ENCODE measurements at regions not wholly inside any gene's neighbourhood (a gene's known extent, or its start where the extent isn't known, plus 50 kb on each side); places are given as distances from the start of the nearest gene placed in this dataset.
"Not testable (repeated sequence)": the region's sequence is repeated elsewhere in the genome, so short reads cannot be mapped to it uniquely, and the experiment has no call there.

DNA sequence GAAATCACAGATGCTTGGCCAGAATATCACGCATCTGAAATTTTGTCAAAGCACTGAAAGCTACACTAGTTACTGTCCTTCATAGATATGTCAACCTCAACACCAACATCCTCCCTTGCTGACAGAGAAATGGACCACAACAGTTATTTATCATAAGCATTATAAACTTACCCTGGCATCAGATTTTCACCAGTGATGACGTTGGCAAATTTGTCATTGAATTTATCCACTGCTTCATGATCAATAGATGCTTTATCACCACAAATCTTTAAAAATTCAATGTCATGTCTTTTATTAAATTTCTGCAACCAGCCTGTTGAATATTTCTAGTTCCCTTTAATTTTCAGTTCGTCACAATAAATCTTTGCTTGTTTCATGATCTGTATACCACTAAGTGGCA is 205.7 kb downstream of the GJA1 start:
- DNase-seq (ENCODE audit: low read depth), result no peak

DNA sequence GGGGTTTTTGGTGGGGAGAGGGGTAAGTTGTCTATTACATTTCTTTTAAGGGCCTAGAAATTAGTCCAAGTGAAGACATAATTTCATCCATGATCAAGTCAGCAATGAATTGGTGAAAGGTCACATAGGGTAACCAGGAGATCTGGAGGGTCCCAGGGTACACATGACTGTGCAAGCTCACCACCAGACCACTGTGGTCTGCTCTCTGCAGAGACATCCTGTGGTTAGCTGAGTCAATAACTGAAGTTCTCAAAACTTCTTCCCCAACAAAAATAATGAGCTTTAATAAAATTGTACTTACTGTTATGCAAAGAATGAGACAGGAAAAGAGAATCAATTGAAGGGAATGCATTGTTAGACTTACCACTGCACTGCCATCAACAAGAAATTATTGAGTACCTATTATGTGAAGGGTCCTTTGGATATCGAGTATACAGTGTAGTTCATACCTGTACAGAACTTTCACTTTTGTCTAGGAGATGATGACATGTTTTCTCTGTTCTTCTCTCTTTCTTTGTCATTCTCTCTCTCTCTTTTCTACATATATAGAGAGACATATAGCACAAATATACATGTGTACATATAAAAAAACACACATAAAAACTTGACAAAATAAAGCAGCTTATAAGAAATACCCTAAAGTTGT is 209.8 kb downstream of the GJA1 start:
- DNase-seq (ENCODE audit: low read depth), result no peak

DNA sequence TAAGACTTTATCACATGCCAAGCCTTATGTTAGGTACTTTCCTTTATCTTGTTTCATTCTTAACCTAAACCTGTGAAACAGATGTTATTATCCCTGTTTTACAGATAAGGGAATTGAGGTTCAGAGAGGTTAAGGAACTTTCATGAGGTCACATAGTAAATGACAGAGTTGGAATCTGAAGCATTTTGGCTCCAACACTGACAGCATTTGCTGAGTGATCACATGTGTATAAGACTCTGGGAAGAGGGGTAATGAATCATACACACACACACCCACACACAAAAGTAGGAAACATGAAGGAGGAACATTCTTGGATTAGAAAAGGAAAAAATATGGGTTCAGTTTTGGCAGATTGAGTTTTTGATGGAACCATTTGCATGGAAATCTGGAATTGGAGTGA is 212.5 kb downstream of the GJA1 start:
- DNase-seq (ENCODE audit: low read depth), result no peak

DNA sequence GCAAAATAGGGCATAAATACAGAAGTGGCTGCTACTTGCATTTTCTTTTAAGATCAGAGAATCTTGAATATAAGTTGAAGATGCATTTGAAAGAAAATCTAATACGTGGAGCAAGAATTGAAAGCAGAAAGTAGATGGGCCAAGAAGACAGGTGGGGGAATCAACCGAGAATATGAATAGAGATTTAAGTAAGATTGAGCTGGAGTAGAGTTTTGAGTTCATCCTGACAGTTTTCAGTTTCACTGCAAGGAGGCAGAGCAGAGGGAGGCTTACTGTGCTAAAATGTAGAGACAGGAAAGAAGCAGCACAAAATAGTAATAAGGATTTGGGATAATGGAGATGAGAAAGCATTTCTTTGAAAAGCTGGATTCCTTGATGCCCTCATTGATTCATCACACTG is 214.5 kb downstream of the GJA1 start:
- no peak for DNase-seq (ENCODE audit: low read depth)

DNA sequence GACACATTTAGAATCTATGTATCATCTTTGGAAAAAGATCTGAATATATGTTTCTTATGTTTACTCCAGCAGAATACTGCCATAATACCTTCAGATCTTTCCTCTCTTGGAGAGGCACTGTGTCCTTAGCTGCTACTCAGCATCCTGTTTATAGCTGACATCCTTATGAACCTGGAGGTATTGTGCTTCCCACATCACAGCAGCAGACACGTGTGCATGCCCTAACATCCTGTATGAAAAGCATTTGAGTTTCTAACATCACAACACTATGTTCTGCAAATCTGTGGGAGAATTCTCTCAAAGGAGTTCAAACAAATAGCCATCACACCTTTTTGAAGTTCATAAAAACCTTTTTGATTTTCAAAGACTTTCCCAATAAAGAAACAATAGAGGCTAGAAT is 216.0 kb downstream of the GJA1 start:
- no peak for DNase-seq (ENCODE audit: low read depth)

DNA sequence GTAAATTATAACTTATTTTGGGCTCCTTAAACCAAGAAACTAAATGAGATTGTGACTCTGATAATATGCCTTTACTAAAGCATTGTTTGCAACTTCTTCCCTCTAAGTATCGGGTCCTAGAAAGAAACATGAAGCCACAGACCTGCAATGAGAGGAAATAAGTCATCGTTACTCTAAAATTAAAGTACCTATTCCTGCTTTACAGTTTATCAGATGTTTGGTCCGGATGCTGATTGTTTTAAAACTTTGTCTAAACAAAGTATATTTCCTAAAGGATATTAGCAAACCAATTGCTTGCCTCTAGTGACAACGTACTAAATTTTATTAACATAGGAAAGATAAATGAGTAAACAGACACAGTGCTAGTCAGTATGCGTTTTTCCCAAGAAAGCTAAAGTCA is 216.8 kb downstream of the GJA1 start:
- DNase-seq (ENCODE audit: low read depth), result no peak

DNA sequence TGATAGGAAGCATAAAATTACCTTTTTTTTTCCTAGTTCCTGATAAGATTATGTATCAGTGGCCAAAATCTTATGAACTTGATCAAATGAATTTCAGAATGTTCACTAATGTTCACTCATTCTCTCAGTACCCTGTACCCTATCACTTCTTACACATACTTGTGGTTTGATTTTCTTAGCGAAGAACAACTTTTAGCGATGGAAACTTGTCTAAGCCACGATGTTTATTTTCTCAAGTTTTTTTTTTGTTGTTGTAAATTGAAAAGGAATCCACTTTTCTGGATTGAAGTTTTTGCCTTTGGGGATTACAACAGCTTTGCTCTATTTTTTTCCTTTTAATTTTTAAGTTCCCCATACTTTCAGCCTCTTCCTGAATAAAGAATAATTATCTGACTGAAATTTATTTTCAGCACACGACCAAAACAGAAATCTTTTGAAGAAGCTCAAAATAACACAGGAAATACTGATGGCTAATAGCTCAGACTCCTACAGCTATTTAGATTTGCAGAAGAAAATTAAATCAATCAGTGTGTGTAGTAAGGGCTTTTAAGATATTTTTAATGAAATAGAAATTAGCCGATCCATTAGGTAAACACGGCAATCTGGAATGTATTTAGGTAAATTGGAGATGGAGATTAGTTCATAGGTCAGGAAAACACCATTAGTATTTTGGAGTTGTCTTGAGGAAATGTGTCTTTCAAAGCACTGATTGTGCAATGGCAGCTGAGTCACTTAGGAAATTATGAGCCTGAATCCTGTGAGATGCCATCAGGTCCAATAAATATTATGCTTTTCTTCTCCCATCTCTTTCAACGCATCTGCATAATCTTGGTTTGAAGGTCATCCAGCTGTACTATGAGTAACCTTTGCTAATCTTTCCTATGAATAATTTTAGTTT is 217.5 kb downstream of the GJA1 start:
- DNase-seq (ENCODE audit: low read depth), result no peak

DNA sequence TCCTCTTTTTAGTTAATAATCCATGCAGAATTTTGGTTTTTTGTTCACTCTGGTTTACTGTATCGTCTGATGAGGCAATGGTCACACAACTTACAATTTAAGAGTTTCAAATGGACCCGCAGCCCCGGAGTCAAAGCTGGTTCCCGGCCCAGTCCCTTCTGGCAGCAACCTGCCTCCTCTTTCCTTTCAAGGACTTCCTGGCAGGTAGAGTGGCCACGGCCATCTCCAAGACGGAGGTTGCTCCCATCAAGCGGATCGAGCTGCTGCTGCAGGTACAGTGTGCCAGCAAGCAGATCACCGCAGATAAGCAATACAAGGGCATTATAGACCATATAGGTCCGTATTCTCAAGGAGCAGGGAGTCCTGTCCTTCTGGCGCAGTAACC is 218.2 kb downstream of the GJA1 start:
- no peak for DNase-seq (ENCODE audit: low read depth)

DNA sequence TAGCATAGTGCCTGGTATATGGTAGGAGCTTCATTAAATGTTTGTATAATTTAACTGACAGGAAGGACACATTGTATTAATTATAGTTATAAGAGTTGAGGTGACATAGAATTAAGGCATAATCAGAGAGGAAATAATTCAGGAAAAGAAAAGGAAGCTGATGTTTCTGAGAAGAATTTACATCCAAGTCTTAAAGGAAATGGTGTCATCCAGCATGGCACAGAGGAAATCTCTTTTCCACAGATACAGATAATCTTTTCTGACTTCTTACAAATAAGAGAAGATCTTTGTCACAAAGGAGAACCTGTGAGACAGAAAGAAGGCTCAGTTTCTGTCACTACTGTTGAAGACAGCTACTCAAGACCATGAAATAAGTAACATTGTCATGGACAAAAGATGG is 222.5 kb downstream of the GJA1 start:
- DNase-seq (ENCODE audit: low read depth), result no peak

DNA sequence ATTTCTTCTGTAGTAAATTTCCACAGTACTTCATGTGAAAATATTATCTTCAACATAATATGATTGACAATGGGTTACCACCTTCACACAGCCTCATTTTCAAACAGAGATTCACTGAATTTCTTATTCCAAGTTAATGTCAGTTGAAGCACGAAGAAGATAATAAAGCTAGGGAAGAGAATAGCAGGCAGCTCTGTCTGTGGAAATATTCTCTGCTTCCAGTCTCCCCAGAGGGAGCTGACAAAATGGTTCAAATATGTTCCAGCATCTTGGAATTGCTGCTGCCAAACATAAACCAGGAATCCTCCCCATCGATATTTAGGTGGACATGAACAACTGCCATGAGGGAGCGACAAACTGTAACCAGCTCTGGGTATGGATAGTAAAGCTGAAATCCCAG is 224.8 kb downstream of the GJA1 start:
- DNase-seq (ENCODE audit: low read depth), result no peak

DNA sequence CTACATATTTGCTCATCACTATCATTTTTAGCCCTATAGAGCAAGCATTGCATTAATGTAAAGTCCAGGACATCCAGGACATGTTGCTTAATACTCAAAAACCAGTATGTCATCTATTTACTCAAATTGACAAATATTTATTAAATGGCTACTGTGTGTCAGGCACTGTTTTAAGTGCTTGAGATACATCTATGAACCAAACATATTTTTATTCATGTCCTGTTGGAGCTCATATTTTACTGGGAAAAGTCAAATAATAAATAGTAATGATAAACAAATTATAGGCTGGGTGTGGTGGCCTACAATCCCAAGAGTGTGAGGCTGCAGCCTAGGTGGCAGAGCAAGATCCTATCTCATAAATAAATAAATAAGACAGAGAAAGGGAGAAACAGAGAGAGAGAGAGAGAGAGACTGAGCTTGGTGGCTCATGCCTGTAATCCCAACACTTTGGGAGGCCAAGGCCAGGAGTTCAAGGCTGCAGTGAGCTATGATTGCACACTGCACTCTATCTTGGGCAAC is 227.9 kb downstream of the GJA1 start:
- no peak for DNase-seq (ENCODE audit: low read depth)

DNA sequence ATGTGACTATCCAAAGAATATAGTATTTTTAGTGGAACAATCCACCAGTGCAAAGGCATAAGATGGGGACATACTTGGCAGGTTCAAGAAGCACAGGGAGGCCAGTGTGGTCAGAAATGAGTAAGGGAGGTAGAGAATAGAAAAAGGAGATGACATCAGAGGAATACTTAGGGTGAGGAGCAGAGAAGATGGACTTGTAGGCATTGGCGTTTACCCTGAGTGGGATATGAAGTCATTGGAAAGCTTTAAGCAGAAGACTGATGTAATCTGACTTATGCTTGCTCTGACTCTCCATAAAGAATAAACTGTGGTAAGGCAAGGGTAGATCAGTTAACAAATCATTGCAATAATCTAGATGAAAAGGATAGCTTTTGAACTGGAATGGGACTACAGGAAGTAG is 228.7 kb downstream of the GJA1 start:
- DNase-seq (ENCODE audit: low read depth), result no peak

DNA sequence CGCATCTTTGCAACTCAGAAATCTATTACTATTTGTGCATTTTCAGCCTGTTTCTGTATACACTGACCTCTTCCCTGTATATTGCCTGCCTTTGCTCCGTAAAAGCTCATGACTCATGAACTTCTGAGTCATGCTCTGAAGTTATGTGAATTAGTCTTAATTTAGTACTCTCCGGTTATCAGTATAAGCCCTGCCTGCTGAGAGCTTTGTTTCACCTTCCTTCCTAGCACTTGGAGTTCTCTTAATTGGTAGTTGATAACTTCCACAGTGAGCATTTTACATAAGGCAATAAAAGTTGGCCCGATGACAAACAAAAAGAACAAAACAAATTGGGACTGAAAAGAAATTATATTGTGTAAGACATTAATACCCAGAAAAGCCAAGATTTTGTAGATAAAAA is 231.4 kb downstream of the GJA1 start:
- DNase-seq (ENCODE audit: low read depth), result no peak

DNA sequence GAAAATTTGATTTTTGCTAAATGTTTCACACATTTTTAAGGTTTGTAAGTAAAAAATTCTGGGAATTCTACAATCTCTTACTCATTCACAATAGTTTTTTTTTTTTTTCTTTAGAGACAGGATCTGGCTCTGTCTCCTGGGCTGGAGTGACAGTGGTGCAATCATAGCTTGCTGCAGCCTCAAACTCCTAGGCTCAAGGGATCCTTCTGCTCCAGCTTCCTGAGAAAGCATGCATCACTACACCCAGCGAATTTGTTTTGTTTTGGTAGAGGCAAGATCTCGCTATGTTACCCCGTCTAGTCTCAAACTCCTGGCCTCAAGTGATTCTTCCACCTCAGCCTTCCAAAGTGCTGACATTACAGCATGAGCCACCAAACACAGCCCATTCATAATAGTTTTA is 232.8 kb downstream of the GJA1 start:
- no peak for DNase-seq (ENCODE audit: low read depth)

DNA sequence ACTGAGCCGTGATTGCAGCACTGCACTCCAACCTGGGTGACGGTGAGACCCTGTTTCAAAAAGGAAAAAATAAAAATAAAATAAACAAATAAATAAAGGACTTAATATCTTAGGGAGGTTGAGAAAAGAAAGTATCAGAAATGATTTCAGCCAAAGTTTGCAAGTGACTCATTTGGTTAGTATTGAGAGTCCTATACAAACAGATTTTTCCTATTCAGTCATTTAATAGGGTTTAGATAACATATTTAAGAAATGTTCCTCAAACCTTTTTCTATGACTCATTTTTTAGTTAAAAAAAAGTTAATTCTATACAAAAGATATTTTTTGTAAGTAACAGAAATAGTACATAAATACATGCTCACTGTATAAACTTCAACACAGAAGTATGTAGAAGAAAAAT is 235.1 kb downstream of the GJA1 start:
- no peak for DNase-seq (ENCODE audit: low read depth)

DNA sequence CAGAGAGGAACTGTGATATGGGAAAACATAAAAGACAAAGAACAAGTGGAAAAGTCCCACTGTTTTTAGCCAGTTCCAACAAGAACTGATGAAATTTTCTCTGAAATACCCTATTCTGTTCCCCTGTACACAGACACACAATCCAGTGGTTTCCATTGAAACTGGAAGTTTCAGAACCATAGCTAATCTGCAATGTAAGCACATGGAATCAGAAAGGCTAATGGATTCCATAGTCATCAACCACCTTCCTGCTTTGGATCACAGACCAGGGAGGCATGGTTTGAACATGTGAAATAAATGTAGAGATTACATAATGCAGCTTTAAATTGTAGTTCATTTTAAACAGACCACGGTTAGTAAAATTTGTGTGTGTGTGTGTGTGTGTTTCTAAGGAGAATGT is 242.1 kb downstream of the GJA1 start:
- DNase-seq (ENCODE audit: low read depth), result no peak

DNA sequence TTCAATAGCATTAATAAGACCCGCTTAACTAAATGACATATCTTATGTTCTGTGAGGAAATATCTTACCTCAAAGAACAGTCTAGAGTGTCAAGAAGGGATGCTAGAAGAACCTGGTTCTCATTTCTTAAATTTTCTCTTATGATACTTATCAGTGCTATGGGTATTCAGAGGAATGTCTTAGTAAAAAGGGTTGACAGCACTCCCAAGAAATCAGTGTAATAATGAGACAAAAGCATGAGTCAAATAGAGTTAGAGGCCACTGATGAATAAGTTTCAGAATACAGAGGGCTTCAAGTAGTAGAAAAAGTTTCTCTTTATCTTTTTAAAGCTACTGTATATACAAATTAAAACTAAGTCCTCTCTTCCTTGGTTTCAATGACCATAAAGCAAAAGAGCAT is 242.8 kb downstream of the GJA1 start:
- DNase-seq (ENCODE audit: low read depth), result no peak

DNA sequence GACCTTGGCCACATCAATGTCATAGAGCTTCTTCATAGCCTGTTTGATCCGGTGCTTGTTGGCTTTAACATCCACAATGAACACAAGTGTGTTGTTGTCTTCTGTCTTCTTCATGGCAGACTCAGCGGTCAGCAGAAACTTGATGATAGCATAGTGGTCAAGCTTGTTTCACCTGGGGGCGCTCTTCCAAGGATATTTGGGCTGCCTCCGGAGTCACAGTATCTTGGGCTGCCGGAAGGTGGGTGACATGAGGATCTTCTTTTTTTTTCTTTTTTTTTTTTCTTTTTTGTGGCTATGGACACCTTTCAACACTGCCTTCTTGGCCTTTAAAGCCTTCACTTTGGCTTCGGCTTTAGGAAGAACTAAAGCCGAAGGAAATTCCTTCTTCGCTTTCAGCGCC is 244.6 kb downstream of the GJA1 start:
- DNase-seq (ENCODE audit: low read depth), result no peak

DNA sequence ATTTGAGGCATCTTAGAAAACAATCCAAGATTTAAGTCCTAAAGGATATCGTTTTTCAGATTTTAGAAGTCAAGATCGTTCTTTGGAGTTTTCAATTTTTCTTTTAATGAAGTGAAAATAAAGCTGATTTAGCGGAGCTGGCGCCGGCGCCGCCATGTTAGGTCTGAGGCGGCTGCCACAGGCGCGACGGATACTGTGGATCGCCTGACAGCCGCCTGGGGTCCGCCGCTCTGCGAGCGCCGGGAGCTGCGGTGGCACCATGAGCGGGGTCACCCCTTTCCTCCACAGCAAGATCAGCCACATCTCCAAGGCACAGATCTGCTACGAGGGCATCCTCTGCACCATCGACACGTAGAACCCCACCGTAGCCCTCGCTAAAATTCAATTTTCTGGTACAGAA is 247.2 kb downstream of the GJA1 start:
- DNase-seq (ENCODE audit: low read depth), result no peak

DNA sequence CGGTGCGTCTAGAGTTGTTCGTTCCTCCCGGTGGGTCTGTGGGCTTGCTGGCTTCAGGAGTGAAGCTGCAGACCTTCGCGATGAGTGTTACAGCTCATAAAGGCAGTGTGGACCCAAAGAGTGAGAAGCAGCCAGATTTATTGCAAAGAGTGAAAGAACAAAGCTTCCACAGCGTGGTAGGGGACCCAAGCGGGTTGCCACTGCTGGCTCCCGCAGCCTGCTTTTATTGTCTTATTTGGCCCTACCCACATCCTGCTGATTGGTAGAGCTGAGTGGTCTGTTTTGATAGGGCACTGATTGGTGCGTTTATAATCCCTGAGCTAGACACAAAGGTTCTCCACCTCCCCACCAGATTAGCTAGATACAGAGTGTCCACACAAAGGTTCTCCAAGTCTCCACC is 250.4 kb downstream of the GJA1 start:
- DNase-seq (ENCODE audit: low read depth), result not testable (repeated sequence)

DNA sequence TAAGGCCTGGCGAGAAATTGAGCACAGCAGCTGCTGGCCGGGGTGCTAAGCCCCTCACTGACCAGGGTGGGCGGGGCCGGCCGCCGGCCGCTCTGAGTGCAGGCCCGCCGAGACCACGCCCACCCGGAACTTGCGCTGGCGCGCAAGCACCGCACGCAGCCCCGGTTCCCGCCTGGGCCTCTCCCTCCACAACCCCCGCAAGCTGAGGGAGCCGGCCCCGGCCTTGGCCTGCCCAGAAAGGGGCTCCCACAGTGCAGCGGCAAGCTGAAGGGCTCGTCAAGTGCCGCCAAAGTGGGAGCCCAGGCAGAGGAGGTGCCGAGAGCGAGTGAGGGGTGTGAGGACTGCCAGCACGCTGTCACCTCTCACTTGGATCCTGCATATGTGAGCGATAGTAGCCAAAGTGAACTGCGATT is 251.2 kb downstream of the GJA1 start:
- DNase-seq (ENCODE audit: low read depth), result no peak

DNA sequence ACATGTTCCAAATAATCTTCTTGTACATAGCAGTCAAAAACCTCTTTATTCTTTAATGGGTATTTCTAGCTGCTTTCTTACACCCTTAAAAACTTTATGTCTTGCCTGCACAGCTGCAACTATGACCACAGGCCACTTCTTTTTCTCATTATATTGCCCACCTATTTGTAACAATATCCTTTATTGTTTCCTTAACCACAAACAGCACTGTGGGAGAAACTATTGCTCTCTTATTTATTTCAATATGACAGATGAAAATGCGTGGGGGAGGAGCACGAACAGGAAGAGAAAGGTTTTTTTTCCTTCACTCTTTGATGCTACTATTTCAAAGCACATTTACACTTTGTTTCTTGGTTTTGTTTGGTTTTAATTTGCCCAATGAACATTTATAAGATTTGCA is 253.5 kb downstream of the GJA1 start:
- DNase-seq (ENCODE audit: low read depth), result no peak

DNA sequence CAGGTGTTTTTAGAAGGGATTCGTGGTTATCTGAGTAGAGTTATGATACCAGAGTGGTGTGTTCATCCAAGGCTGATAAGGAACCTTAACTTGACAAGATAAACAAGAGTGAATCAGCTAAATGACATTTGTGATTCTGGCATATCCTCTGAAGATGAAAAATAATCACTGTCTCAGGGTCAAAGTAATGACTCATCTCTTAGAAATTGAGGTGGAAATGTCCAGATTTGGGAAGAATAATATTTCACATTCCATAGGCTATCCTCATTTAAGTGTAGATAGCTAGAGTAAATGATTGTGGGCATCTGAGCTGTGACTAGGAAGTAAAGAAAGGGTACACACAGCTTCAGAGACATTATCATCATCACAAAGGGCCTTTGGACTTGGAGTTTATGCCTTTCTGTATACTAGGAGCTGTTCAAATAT is 255.7 kb downstream of the GJA1 start:
- no peak for DNase-seq (ENCODE audit: low read depth)

DNA sequence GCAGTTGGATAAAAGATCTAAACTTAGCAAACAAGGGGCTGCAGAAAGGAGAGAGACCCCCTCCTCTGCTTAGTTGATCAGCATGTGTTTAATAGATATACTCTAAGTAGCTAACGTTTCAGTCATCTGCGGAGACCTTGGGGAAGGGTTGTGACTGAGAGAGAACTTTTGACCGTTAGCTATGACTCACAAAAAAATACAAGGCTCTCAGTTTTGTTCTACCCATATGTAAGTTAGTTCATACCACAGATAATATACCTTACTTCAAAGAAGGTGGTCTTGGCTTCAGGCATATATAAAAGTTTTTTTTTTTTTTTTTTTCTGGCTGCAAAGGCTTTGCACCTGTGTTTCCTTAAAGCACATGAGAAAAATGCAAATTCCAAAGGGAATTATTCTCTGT is 258.9 kb downstream of the GJA1 start:
- DNase-seq (ENCODE audit: low read depth), result no peak
